ENCODE measurements at regions not wholly inside any gene's neighbourhood (a gene's known extent, or its start where the extent isn't known, plus 50 kb on each side); places are given as distances from the start of the nearest gene placed in this dataset.

DNA sequence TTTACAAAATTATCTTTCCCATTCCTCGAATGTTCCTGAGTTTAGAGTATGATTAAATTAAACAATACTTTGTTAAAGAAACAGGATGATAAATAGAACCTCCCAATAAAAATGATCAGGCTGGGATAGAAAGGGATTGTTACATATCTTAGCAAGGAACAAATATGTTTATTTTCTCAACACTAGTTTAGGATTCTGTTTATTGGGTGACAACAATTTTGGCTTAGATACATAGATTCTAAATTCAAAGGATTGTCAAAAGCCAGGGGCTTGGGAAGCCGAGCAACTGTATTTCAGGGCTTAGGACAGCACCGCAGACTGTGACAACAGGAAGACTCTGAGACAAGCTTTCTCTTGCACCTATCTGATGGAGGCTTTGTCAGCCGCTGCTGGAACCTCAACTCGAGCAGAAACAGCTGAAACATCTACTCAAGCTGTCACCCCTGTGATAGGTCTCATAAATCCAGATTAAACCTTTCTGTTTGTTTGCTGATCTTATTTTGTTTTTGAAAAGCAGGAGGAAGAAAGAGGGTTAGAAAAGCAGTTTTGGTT lies 562.8 kb upstream of the ZFHX3 start:
- H2BK120ac ChIP-seq (ENCODE audit: insufficient read depth, low read length, poor library complexity): no peak overlapping the region
- no peak overlapping the region for H4K91ac ChIP-seq (ENCODE audit: low read depth, low read length)
- H3K18ac ChIP-seq (ENCODE audit: low read length): no peak overlapping the region
- no peaks in the 10 kb centered on the region for H3K79me2 ChIP-seq (ENCODE audit: control insufficient read depth, insufficient read depth, low read length, poor library complexity)
- no peak overlapping the region for H3K4me2 ChIP-seq (ENCODE audit: low read length)
- H3K27ac ChIP-seq (ENCODE audit: low read depth, low read length): no peak overlapping the region
- no peak overlapping the region for H3K14ac ChIP-seq (ENCODE audit: low read length)
- H3K9me3 ChIP-seq (ENCODE audit: insufficient read depth, low read depth, low read length): no peaks in the 10 kb centered on the region
- no peaks in the 10 kb centered on the region for H3K36me3 ChIP-seq (ENCODE audit: control insufficient read depth in 1 of 2, insufficient read depth in 2 of 2, low read length in 2 of 2)
- WGBS (ENCODE audit: extremely low coverage, insufficient coverage, insufficient read length): no CpG with 5 or more reads among the region's 5 CpGs
- no peak overlapping the region for H3K23ac ChIP-seq (ENCODE audit: low read length)
- peaks cover 4% of the 10 kb centered on the region for H3K79me1 ChIP-seq (ENCODE audit: low read length)
- DNase-seq: no peak
- no peak overlapping the region for H2AK5ac ChIP-seq (ENCODE audit: low read length)
- H3K27me3 ChIP-seq (ENCODE audit: insufficient read depth, low read length): no peaks in the 10 kb centered on the region
- no peak overlapping the region for H2BK12ac ChIP-seq (ENCODE audit: low read length)
- H3K9ac ChIP-seq (ENCODE audit: low read length): no peak overlapping the region
- H4K8ac ChIP-seq (ENCODE audit: low read depth, low read length): no peak overlapping the region
- H2BK5ac ChIP-seq (ENCODE audit: low read depth, low read length, poor library complexity): no peak overlapping the region
- no peak overlapping the region for H3K4me3 ChIP-seq (ENCODE audit: low read depth, low read length)
- H4K12ac ChIP-seq (ENCODE audit: low read depth, low read length): no peak overlapping the region
- H3K4ac ChIP-seq (ENCODE audit: low read depth, low read length): no peak overlapping the region
- no peak overlapping the region for H2AFZ ChIP-seq (ENCODE audit: insufficient read depth, low read length, poor library complexity)
- H3K4me1 ChIP-seq (ENCODE audit: control insufficient read depth in 1 of 2, insufficient read depth in 2 of 2, low read length in 2 of 2): peaks cover 0 to 5% of the 10 kb centered on the region in 2 experiments

DNA sequence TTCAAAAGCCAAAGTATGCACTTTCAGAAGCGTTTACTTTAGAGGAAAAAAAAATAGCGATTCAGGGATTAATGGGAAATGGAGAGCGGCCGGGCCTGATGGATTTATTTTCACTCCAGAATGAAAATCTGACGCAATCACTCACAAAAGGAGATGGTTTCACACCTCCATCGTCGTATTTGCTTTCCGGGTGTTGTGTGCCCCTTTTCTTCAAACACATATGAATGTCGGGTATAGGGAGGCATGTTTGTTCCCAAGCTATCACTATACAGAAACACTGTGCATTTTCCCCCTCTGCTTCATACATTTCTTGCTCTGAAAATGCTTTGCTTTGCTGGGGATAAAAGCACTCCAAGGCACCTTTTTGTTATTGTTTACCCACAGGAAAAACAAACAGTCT lies 562.2 kb upstream of the ZFHX3 start:
- no peak overlapping the region for H4K8ac ChIP-seq (ENCODE audit: low read depth, low read length)
- no peak overlapping the region for H3K4me2 ChIP-seq (ENCODE audit: low read length)
- H2AFZ ChIP-seq (ENCODE audit: insufficient read depth, low read length, poor library complexity): no peak overlapping the region
- H2AK5ac ChIP-seq (ENCODE audit: low read length): no peak overlapping the region
- H3K27ac ChIP-seq (ENCODE audit: low read depth, low read length): no peak overlapping the region
- no peak overlapping the region for H3K14ac ChIP-seq (ENCODE audit: low read length)
- no peaks in the 10 kb centered on the region for H3K9me3 ChIP-seq (ENCODE audit: insufficient read depth, low read depth, low read length)
- no peaks in the 10 kb centered on the region for H3K79me2 ChIP-seq (ENCODE audit: control insufficient read depth, insufficient read depth, low read length, poor library complexity)
- H2BK120ac ChIP-seq (ENCODE audit: insufficient read depth, low read length, poor library complexity): no peak overlapping the region
- peaks cover 6% of the 10 kb centered on the region for H3K79me1 ChIP-seq (ENCODE audit: low read length)
- no peak overlapping the region for H3K9ac ChIP-seq (ENCODE audit: low read length)
- DNase-seq: no peak
- H3K36me3 ChIP-seq (ENCODE audit: control insufficient read depth in 1 of 2, insufficient read depth in 2 of 2, low read length in 2 of 2): no peaks in the 10 kb centered on the region
- peak overlapping the region; percentile 68 for H4K91ac ChIP-seq (ENCODE audit: low read depth, low read length)
- H3K4me3 ChIP-seq (ENCODE audit: low read depth, low read length): no peak overlapping the region
- no peaks in the 10 kb centered on the region for H3K27me3 ChIP-seq (ENCODE audit: insufficient read depth, low read length)
- WGBS (ENCODE audit: extremely low coverage, insufficient coverage, insufficient read length): no CpG with 5 or more reads among the region's 9 CpGs
- peak overlapping the region; percentile 58 for H2BK12ac ChIP-seq (ENCODE audit: low read length)
- no peak overlapping the region for H3K4ac ChIP-seq (ENCODE audit: low read depth, low read length)
- no peak overlapping the region for H3K18ac ChIP-seq (ENCODE audit: low read length)
- H4K12ac ChIP-seq (ENCODE audit: low read depth, low read length): no peak overlapping the region
- H2BK5ac ChIP-seq (ENCODE audit: low read depth, low read length, poor library complexity): no peak overlapping the region
- H3K4me1 ChIP-seq (ENCODE audit: control insufficient read depth in 1 of 2, insufficient read depth in 2 of 2, low read length in 2 of 2): peaks cover 0 to 5% of the 10 kb centered on the region in 2 experiments
- H3K23ac ChIP-seq (ENCODE audit: low read length): no peak overlapping the region

DNA sequence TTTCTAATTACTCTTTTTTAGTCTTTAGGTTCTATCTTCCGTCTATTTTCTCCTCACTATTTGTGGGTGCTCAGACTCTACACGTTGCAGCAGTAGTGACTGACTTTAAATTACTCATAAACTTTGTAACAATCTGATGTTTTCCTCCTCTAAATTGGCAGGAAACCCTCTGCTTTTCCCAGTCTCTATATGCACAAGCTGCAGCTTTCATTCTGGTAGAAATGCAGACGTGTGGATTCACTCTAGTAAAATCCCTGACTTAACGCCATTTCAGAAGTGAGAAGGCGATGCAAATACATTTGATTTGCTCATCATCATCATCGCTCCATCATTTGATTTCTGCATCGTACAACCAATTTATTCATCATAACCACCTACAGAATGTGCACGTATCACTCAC lies 561.0 kb upstream of the ZFHX3 start:
- Histone ChIP-seq H4K8ac (ENCODE audit: low read depth, low read length) (no peak overlapping the region), H3K36me3 (ENCODE audit: control insufficient read depth in 1 of 2, insufficient read depth in 2 of 2, low read length in 2 of 2) (no peaks in the 10 kb centered on the region), H3K23ac (ENCODE audit: low read length) (no peak overlapping the region), H3K79me2 (ENCODE audit: control insufficient read depth, insufficient read depth, low read length, poor library complexity) (no peaks in the 10 kb centered on the region), H3K9me3 (ENCODE audit: insufficient read depth, low read depth, low read length) (no peaks in the 10 kb centered on the region), H2BK120ac (ENCODE audit: insufficient read depth, low read length, poor library complexity) (no peak overlapping the region), H2AK5ac (ENCODE audit: low read length) (no peak overlapping the region), H3K4me1 (ENCODE audit: control insufficient read depth in 1 of 2, insufficient read depth in 2 of 2, low read length in 2 of 2) (peaks cover 0 to 5% of the 10 kb centered on the region in 2 experiments), H3K4me3 (ENCODE audit: low read depth, low read length) (no peak overlapping the region), H3K27me3 (ENCODE audit: insufficient read depth, low read length) (no peaks in the 10 kb centered on the region), H3K79me1 (ENCODE audit: low read length) (peaks cover 11% of the 10 kb centered on the region), H3K27ac (ENCODE audit: low read depth, low read length) (no peak overlapping the region), H2BK5ac (ENCODE audit: low read depth, low read length, poor library complexity) (no peak overlapping the region), H4K91ac (ENCODE audit: low read depth, low read length) (no peak overlapping the region), H3K4ac (ENCODE audit: low read depth, low read length) (no peak overlapping the region), H3K14ac (ENCODE audit: low read length) (no peak overlapping the region), H4K12ac (ENCODE audit: low read depth, low read length) (no peak overlapping the region), H3K4me2 (ENCODE audit: low read length) (no peak overlapping the region), H3K9ac (ENCODE audit: low read length) (no peak overlapping the region), H2BK12ac (ENCODE audit: low read length) (no peak overlapping the region), H2AFZ (ENCODE audit: insufficient read depth, low read length, poor library complexity) (no peak overlapping the region), H3K18ac (ENCODE audit: low read length) (no peak overlapping the region)
- DNase-seq: no peak
- no CpG with 5 or more reads among the region's 8 CpGs for WGBS (ENCODE audit: extremely low coverage, insufficient coverage, insufficient read length)

DNA sequence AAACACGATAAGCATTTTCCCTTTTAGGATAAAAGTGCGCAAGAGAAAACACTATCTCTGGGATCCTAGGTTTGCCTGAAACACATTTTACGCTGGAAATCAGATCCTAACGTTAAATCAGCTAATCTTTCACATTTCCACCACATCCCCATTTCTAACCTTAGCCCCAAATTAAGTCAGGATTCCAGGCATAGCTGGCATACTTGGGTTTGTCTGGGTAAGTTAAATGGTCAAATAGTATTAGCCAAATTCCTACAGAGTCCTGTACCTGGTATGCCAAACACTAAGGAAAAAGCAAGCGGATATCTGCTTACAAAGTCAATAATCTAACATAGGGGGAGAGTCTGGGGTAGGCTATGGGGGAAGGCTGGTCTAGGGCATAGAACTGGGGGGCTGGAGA lies 557.4 kb upstream of the ZFHX3 start:
- H3K23ac ChIP-seq (ENCODE audit: low read length): no peak overlapping the region
- H2AK5ac ChIP-seq (ENCODE audit: low read length): no peak overlapping the region
- H3K79me1 ChIP-seq (ENCODE audit: low read length): peaks cover 11% of the 10 kb centered on the region
- peak overlapping the region; percentile 56 for H2BK5ac ChIP-seq (ENCODE audit: low read depth, low read length, poor library complexity)
- peaks cover 0 to 2% of the 10 kb centered on the region in 2 experiments for H3K4me1 ChIP-seq (ENCODE audit: control insufficient read depth in 1 of 2, insufficient read depth in 2 of 2, low read length in 2 of 2)
- H3K27ac ChIP-seq (ENCODE audit: low read depth, low read length): peak overlapping the region; percentile 80
- peak; percentile 7 to 44 for DNase-seq
- H2BK12ac ChIP-seq (ENCODE audit: low read length): no peak overlapping the region
- no peaks in the 10 kb centered on the region for H3K79me2 ChIP-seq (ENCODE audit: control insufficient read depth, insufficient read depth, low read length, poor library complexity)
- H4K12ac ChIP-seq (ENCODE audit: low read depth, low read length): no peak overlapping the region
- H3K9me3 ChIP-seq (ENCODE audit: insufficient read depth, low read depth, low read length): no peaks in the 10 kb centered on the region
- H2BK120ac ChIP-seq (ENCODE audit: insufficient read depth, low read length, poor library complexity): peak overlapping the region; percentile 81
- H2AFZ ChIP-seq (ENCODE audit: insufficient read depth, low read length, poor library complexity): no peak overlapping the region
- no peak overlapping the region for H3K4ac ChIP-seq (ENCODE audit: low read depth, low read length)
- H3K18ac ChIP-seq (ENCODE audit: low read length): no peak overlapping the region
- no peak overlapping the region for H3K4me3 ChIP-seq (ENCODE audit: low read depth, low read length)
- peak overlapping the region; percentile 44 for H3K4me2 ChIP-seq (ENCODE audit: low read length)
- H4K91ac ChIP-seq (ENCODE audit: low read depth, low read length): no peak overlapping the region
- WGBS (ENCODE audit: extremely low coverage, insufficient coverage, insufficient read length): no CpG with 5 or more reads among the region's 5 CpGs
- no peaks in the 10 kb centered on the region for H3K27me3 ChIP-seq (ENCODE audit: insufficient read depth, low read length)
- no peak overlapping the region for H3K9ac ChIP-seq (ENCODE audit: low read length)
- H3K14ac ChIP-seq (ENCODE audit: low read length): no peak overlapping the region
- no peak overlapping the region for H4K8ac ChIP-seq (ENCODE audit: low read depth, low read length)
- no peaks in the 10 kb centered on the region for H3K36me3 ChIP-seq (ENCODE audit: control insufficient read depth in 1 of 2, insufficient read depth in 2 of 2, low read length in 2 of 2)
